ENCODE measurements at regions not wholly inside any gene's neighbourhood (a gene's known extent, or its start where the extent isn't known, plus 50 kb on each side); places are given as distances from the start of the nearest gene placed in this dataset.

DNA sequence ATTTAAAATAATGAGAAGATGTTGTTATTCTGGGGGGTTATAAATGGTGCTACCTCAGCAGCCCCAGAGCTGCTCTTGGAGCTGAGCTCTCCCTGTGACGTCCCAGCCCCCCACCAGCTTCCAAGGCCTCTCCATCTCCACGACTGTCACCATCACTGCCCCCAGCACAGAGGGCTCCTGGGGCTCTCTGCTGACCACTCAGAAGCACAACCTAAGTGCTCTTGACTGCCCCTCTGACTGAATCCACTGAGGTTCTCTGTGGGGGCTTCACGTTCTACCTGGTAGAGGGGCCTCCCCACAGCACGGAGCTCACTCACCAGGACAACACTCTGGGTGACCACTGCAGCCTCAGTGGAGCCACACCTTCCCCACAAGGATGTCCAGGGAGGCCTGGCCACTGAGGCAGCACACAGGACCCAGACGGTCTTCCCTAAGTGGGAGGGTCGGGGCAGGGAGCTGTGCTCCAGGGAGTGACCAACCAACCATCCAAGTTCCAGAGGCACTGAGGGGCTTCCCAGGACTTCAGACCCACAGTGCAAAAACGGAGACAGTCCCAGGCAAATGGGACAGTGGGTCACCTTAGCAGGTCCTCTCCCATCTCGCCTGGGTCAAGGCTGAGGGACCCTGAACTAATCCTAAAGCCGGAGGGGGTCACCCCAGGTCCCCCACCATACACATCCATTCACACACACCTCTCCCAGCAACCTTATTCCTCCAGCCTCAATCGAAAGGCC, 121.0 kb upstream of the PPP2R2D start:
- no peak for TF ChIP-seq MXI1 (conservative IDR thresholded peaks at IDR 0.05; ENCODE audit: poor library complexity, severe bottlenecking)
- no peak overlapping the region for H3K27ac ChIP-seq (ENCODE audit: low read length)
- no peaks in the 10 kb centered on the region for H3K9me2 ChIP-seq (ENCODE audit: insufficient read depth, low read length)
- no peaks in the 10 kb centered on the region for H3K27me3 ChIP-seq (ENCODE audit: insufficient read depth, low read depth, low read length)
- H3K9ac ChIP-seq (ENCODE audit: low read length), result no peak overlapping the region
- H3K4me2 ChIP-seq (ENCODE audit: low read length), result no peak overlapping the region
- no peaks in the 10 kb centered on the region for H3F3A ChIP-seq (ENCODE audit: insufficient read depth, low read length, poor library complexity, severe bottlenecking)
- H3K4me3 ChIP-seq (ENCODE audit: low read length), result no peak overlapping the region
- no peaks in the 10 kb centered on the region for H3K36me3 ChIP-seq (ENCODE audit: insufficient read depth, low read length)
- no peaks in the 10 kb centered on the region for H3K9me3 ChIP-seq (ENCODE audit: low read length)
- no peak overlapping the region for H2AFZ ChIP-seq (ENCODE audit: low read depth, low read length)
- no peaks in the 10 kb centered on the region for H4K20me1 ChIP-seq (ENCODE audit: insufficient read depth)
- no peaks in the 10 kb centered on the region for H3K79me2 ChIP-seq (replicated peaks; ENCODE audit: insufficient read depth, low read length)

DNA sequence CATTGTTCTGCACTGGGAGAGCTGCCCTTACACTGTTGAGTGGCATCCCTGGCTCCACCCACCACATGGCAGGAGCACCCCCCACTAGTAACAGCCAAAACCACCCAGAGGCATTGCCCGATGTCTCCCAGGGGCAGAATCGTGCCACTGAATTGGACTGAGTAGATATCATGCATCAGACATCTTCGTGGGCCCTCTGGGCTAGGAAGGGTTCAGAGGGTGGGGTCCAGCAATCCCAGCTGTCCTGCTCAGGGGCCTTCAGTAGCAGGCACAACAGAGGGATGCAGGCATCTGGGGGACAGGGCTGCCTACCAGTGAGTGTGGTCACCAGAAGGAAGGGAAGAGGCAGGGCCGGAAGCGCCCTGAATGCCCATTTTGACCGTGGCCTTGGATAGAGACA, 119.7 kb upstream of the PPP2R2D start:
- Histone ChIP-seq H3K27ac (ENCODE audit: low read length) (no peak overlapping the region), H3K9me2 (ENCODE audit: insufficient read depth, low read length) (no peaks in the 10 kb centered on the region), H3K9ac (ENCODE audit: low read length) (no peak overlapping the region), H3K4me2 (ENCODE audit: low read length) (no peak overlapping the region), H3K36me3 (ENCODE audit: insufficient read depth, low read length) (no peaks in the 10 kb centered on the region), H3K27me3 (ENCODE audit: insufficient read depth, low read depth, low read length) (no peaks in the 10 kb centered on the region), H2AFZ (ENCODE audit: low read depth, low read length) (no peak overlapping the region), H3K9me3 (ENCODE audit: low read length) (no peaks in the 10 kb centered on the region), H4K20me1 (ENCODE audit: insufficient read depth) (no peaks in the 10 kb centered on the region), H3K79me2 (replicated peaks; ENCODE audit: insufficient read depth, low read length) (no peaks in the 10 kb centered on the region), H3K4me3 (ENCODE audit: low read length) (no peak overlapping the region), H3F3A (ENCODE audit: insufficient read depth, low read length, poor library complexity, severe bottlenecking) (no peaks in the 10 kb centered on the region)
- no peak for TF ChIP-seq MXI1 (conservative IDR thresholded peaks at IDR 0.05; ENCODE audit: poor library complexity, severe bottlenecking)
- no peak for TF ChIP-seq REST (IDR thresholded peaks at IDR 0.05; ENCODE audit: borderline replicate concordance)
- no peak for TF ChIP-seq SMC3 (conservative IDR thresholded peaks at IDR 0.05; ENCODE audit: poor library complexity)
- no peak for TF ChIP-seq POLR2AphosphoS5 (IDR thresholded peaks at IDR 0.05)
- no peak for TF ChIP-seq TAF1 (IDR thresholded peaks at IDR 0.05; ENCODE audit: low read depth)
- TF ChIP-seq RAD21 (conservative IDR thresholded peaks at IDR 0.05), result no peak
- TF ChIP-seq EZH2 (IDR thresholded peaks at IDR 0.05; ENCODE audit: borderline replicate concordance, insufficient read depth, low read length, poor library complexity, severe bottlenecking), result no peak
- TF ChIP-seq CTCF (IDR thresholded peaks at IDR 0.05; ENCODE audit: poor library complexity, severe bottlenecking), result no peak
- no peak for TF ChIP-seq EP300 (conservative IDR thresholded peaks at IDR 0.05; ENCODE audit: poor library complexity, severe bottlenecking)
